ENCODE measurements at regions not wholly inside any gene's neighbourhood (a gene's known extent, or its start where the extent isn't known, plus 50 kb on each side); places are given as distances from the start of the nearest gene placed in this dataset.

- DNase-seq (ENCODE audit: low spot score) (no peak), ATAC-seq (no peak)
- Mint-ChIP-seq H3K36me3 (no peaks in the 10 kb centered on the region), H3K4me3 (no peak overlapping the region), H3K9me3 (peaks cover 3% of the 10 kb centered on the region; the same call in 1 of the 2 replicates), H3K4me1 (peaks cover 12% of the 10 kb centered on the region), H3K27me3 (ENCODE audit: low read depth) (0 out of 2 replicates have a peak, but pooled peaks cover 2% of the 10 kb centered on the region), H3K27ac (no peak overlapping the region)
- TF ChIP-seq E2F1 (CRISPR knock-in tag; IDR thresholded peaks at IDR 0.05), result no peak
- TF ChIP-seq TP53 (CRISPR knock-in tag; IDR thresholded peaks at IDR 0.05), result no peak
- no peak for TF ChIP-seq NR1H2 (CRISPR knock-in tag; IDR thresholded peaks at IDR 0.05)
- ChIA-PET CTCF (no interaction called here), POLR2A (no interaction called here)
Observed at GRCh38 chr2:175476374-175476773, 294.9 kb upstream of the ATP5MC3 start.

- ATAC-seq (no peak), DNase-seq (ENCODE audit: low spot score) (no peak)
- H3K9me3 Mint-ChIP-seq, result peaks cover 3% of the 10 kb centered on the region; the same call in 1 of the 2 replicates
- ChIA-PET CTCF (interaction anchor here (0.8 kb wide), 1 partner anchor 16 kb away, joined by 3 read pairs; no protein-coding TSS in a partner anchor), POLR2A (no interaction called here)
- TF ChIP-seq, protein P1, sequence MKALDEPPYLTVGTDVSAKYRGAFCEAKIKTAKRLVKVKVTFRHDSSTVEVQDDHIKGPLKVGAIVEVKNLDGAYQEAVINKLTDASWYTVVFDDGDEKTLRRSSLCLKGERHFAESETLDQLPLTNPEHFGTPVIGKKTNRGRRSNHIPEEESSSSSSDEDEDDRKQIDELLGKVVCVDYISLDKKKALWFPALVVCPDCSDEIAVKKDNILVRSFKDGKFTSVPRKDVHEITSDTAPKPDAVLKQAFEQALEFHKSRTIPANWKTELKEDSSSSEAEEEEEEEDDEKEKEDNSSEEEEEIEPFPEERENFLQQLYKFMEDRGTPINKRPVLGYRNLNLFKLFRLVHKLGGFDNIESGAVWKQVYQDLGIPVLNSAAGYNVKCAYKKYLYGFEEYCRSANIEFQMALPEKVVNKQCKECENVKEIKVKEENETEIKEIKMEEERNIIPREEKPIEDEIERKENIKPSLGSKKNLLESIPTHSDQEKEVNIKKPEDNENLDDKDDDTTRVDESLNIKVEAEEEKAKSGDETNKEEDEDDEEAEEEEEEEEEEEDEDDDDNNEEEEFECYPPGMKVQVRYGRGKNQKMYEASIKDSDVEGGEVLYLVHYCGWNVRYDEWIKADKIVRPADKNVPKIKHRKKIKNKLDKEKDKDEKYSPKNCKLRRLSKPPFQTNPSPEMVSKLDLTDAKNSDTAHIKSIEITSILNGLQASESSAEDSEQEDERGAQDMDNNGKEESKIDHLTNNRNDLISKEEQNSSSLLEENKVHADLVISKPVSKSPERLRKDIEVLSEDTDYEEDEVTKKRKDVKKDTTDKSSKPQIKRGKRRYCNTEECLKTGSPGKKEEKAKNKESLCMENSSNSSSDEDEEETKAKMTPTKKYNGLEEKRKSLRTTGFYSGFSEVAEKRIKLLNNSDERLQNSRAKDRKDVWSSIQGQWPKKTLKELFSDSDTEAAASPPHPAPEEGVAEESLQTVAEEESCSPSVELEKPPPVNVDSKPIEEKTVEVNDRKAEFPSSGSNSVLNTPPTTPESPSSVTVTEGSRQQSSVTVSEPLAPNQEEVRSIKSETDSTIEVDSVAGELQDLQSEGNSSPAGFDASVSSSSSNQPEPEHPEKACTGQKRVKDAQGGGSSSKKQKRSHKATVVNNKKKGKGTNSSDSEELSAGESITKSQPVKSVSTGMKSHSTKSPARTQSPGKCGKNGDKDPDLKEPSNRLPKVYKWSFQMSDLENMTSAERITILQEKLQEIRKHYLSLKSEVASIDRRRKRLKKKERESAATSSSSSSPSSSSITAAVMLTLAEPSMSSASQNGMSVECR (CRISPR knock-in tag; IDR thresholded peaks at IDR 0.05; ENCODE audit: borderline replicate concordance), result no peak
- TF ChIP-seq, protein P2, sequence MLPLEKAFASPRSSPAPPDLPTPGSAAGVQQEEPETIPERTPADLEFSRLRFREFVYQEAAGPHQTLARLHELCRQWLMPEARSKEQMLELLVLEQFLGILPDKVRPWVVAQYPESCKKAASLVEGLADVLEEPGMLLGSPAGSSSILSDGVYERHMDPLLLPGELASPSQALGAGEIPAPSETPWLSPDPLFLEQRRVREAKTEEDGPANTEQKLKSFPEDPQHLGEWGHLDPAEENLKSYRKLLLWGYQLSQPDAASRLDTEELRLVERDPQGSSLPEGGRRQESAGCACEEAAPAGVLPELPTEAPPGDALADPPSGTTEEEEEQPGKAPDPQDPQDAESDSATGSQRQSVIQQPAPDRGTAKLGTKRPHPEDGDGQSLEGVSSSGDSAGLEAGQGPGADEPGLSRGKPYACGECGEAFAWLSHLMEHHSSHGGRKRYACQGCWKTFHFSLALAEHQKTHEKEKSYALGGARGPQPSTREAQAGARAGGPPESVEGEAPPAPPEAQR (CRISPR knock-in tag; IDR thresholded peaks at IDR 0.05), result no peak
- TF ChIP-seq NR1H2 (CRISPR knock-in tag; IDR thresholded peaks at IDR 0.05) (no peak), HMGA2 (CRISPR knock-in tag; IDR thresholded peaks at IDR 0.05) (no peak), TCF7 (CRISPR knock-in tag; IDR thresholded peaks at IDR 0.05; ENCODE audit: low read depth) (no peak), AFF4 (CRISPR knock-in tag; IDR thresholded peaks at IDR 0.05; ENCODE audit: borderline replicate concordance) (no peak), JUN (CRISPR knock-in tag; IDR thresholded peaks at IDR 0.05) (no peak), PRRX2 (CRISPR knock-in tag; IDR thresholded peaks at IDR 0.05) (no peak), CREM (CRISPR knock-in tag; IDR thresholded peaks at IDR 0.05) (no peak), E2F1 (CRISPR knock-in tag; IDR thresholded peaks at IDR 0.05) (no peak), RORB (CRISPR knock-in tag; IDR thresholded peaks at IDR 0.05) (no peak), GTF2I (CRISPR knock-in tag; conservative IDR thresholded peaks at IDR 0.05) (no peak), EMX1 (CRISPR knock-in tag; IDR thresholded peaks at IDR 0.05) (no peak)
- H3K36me3 Mint-ChIP-seq, result no peaks in the 10 kb centered on the region
- 0 out of 2 replicates have a peak, but pooled peaks cover 2% of the 10 kb centered on the region for H3K27me3 Mint-ChIP-seq (ENCODE audit: low read depth)
- no peak overlapping the region for H3K4me3 Mint-ChIP-seq
- H3K4me1 Mint-ChIP-seq, result peaks cover 6% of the 10 kb centered on the region
- H3K27ac Mint-ChIP-seq, result no peak overlapping the region
Observed at GRCh38 chr2:175475130-175475529, 293.6 kb upstream of the ATP5MC3 start.
